PC-9 (cell line): ENCODE measurements at regions not wholly inside any gene's neighbourhood (a gene's known extent, or its start where the extent isn't known, plus 50 kb on each side); places are given as distances from the start of the nearest gene placed in this dataset.

Experiments used
- BruUV-seq: library from RNA; stranded (reverse); fragments of 400-500 nt; replicated peaks from 2 replicates; lab custom pipeline; 2021; lab: Mats Ljungman, UMichigan
- CTCF ChIA-PET: fragments of 300-600 bp; sonication (Branson Sonifier 250); formaldehyde crosslinking; loops from one replicate; lab custom pipeline; 2022; ENCODE audit warnings: antibody characterized with exemption; lab: Charles Lee
- POLR2A ChIA-PET: fragments of 300-600 bp; sonication (Branson Sonifier 250); formaldehyde crosslinking; loops from one replicate; lab custom pipeline; 2022; ENCODE audit warnings: antibody characterized with exemption; ENCODE audit not compliant: unreplicated experiment; lab: Charles Lee
- DNase-seq, 2 experiments: peaks; one replicate each; pipeline versions ENCODE4 v3.0.0 to v3.0.0-alpha.2; 2015 to 2022; ENCODE audit warnings: mixed read lengths in 1 of 2
- H2AFZ ChIP-seq: fragments of 200-600 bp; sonication (generic); 2 replicates; pipeline ENCODE4 v1.8.1; 2017; ENCODE audit warnings: antibody characterized with exemption
- H3F3A ChIP-seq: fragments of 200-600 bp; sonication (generic); 2 replicates; pipeline ENCODE4 v1.8.1; 2017; ENCODE audit warnings: antibody characterized with exemption, mild to moderate bottlenecking, low read depth; ENCODE audit not compliant: insufficient read depth
- H3K27ac ChIP-seq: fragments of 200-600 bp; sonication (generic); 2 replicates; pipeline ENCODE4 v1.6.1; 2016; ENCODE audit warnings: mixed run types
- H3K27me3 ChIP-seq: fragments of 200-600 bp; sonication (generic); 2 replicates; pipeline ENCODE4 v1.6.1; 2016; ENCODE audit warnings: low read depth, mixed run types; ENCODE audit not compliant: insufficient read depth
- H3K36me3 ChIP-seq: fragments of 200-600 bp; sonication (generic); 2 replicates; pipeline ENCODE4 v1.6.1; 2016; ENCODE audit warnings: low read depth, mixed run types
- H3K4me1 ChIP-seq: fragments of 200-600 bp; sonication (generic); replicated peaks from 2 replicates; pipeline ENCODE4 v1.6.1; 2016; ENCODE audit warnings: mixed run types; ENCODE audit not compliant: insufficient read depth
- H3K4me2 ChIP-seq: fragments of 200-600 bp; sonication (generic); 2 replicates; pipeline ENCODE4 v1.6.1; 2017; ENCODE audit warnings: mixed run types
- H3K4me3 ChIP-seq: fragments of 200-600 bp; sonication (generic); 2 replicates; pipeline ENCODE4 v1.6.1; 2016; ENCODE audit warnings: mixed run types
- H3K79me2 ChIP-seq: fragments of 200-600 bp; sonication (generic); 2 replicates; pipeline ENCODE4 v1.6.1; 2017; ENCODE audit warnings: low read depth, mixed run types
- H3K9me2 ChIP-seq: fragments of 200-600 bp; sonication (generic); 2 replicates; pipeline ENCODE4 v1.8.1; 2017; ENCODE audit warnings: mild to moderate bottlenecking; ENCODE audit not compliant: insufficient read depth
- H3K9me3 ChIP-seq: fragments of 200-600 bp; sonication (generic); 2 replicates; pipeline ENCODE4 v1.8.1; 2016; ENCODE audit warnings: low read depth; ENCODE audit not compliant: insufficient read depth
- H4K20me1 ChIP-seq: fragments of 200-600 bp; sonication (generic); 2 replicates; pipeline ENCODE4 v1.8.1; 2017; ENCODE audit not compliant: insufficient read depth
- EZH2 ChIP-seq: fragments of 200-600 bp; sonication (generic); IDR thresholded peaks from 2 replicates; pipeline ENCODE4 v1.8.0; 2017; ENCODE audit warnings: antibody characterized with exemption, low read depth
- intact Hi-C: fragments of 100-400 bp; cut with micrococcal nuclease; formaldehyde crosslinking; loops from one replicate; pipeline ENCODE4 v1.10.0; 2022; ENCODE audit not compliant: unreplicated experiment
- TF ChIP-seq, protein P1 (sequence below): fragments of 200-600 bp; sonication (generic); conservative IDR thresholded peaks from 2 replicates; pipeline ENCODE4 v1.6.1; 2017; ENCODE audit warnings: mixed run types, antibody characterized with exemption, mild to moderate bottlenecking, moderate library complexity

DNA sequence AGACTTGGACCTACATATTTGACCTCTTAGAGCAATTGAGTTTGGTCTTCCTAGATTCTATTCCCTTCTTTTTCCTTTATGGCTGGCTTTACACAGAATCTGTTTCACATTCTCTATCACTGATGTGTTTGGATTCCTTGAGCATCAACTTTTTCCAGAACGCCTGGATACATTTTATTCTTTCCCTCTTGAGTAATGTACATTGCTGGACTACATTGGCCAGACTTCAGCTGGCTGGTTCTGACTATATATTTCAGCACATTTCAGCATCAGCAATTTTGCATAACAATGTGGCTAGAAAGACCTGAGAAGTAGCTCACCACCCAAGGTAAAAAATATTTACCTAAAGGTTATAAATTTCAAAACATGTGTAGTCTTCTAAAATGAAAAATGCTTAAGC is 2198.2 kb upstream of the RAG2 start:
- Histone ChIP-seq H3K4me2 (no peak overlapping the region), H2AFZ (no peak overlapping the region), H3K27ac (no peak overlapping the region), H3K9me3 (no peaks in the 10 kb centered on the region), H3K4me1 (no peaks in the 10 kb centered on the region), H4K20me1 (no peaks in the 10 kb centered on the region), H3F3A (no peaks in the 10 kb centered on the region), H3K79me2 (no peaks in the 10 kb centered on the region), H3K36me3 (no peaks in the 10 kb centered on the region), H3K27me3 (no peaks in the 10 kb centered on the region), H3K9me2 (no peaks in the 10 kb centered on the region), H3K4me3 (no peak overlapping the region)
- TF ChIP-seq, protein P1, sequence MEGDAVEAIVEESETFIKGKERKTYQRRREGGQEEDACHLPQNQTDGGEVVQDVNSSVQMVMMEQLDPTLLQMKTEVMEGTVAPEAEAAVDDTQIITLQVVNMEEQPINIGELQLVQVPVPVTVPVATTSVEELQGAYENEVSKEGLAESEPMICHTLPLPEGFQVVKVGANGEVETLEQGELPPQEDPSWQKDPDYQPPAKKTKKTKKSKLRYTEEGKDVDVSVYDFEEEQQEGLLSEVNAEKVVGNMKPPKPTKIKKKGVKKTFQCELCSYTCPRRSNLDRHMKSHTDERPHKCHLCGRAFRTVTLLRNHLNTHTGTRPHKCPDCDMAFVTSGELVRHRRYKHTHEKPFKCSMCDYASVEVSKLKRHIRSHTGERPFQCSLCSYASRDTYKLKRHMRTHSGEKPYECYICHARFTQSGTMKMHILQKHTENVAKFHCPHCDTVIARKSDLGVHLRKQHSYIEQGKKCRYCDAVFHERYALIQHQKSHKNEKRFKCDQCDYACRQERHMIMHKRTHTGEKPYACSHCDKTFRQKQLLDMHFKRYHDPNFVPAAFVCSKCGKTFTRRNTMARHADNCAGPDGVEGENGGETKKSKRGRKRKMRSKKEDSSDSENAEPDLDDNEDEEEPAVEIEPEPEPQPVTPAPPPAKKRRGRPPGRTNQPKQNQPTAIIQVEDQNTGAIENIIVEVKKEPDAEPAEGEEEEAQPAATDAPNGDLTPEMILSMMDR, result no peak
- TF ChIP-seq EZH2, result no peak
- no peak for DNase-seq
- no TSS peak for BruUV-seq
- POLR2A ChIA-PET, result no interaction called here
- intact Hi-C loops, result loop anchor here (10.0 kb wide), 2 partner anchors 579 to 1791 kb away; no protein-coding TSS in a partner anchor
- CTCF ChIA-PET, result no interaction called here

DNA sequence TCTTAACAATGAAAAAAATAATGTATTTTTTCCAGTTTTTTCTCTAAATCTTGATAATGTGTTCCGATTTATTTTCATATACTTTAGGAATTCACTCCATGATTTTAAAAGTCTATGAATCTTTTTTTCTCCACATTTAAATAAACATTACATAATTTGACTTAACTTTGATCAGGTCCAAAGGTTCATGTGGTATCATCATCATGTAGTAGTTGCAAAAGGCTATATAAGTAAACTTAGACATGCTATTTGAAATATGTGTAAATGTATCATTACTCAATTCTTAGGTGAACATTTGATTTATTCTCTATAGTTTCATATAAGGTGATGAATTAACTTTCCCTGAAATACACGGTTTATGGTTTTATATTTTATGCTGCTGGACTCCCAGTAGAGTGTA is 2197.0 kb upstream of the RAG2 start:
- POLR2A ChIA-PET, result no interaction called here
- Histone ChIP-seq H2AFZ (no peak overlapping the region), H4K20me1 (no peaks in the 10 kb centered on the region), H3K27ac (no peak overlapping the region), H3K4me2 (no peak overlapping the region), H3K9me3 (no peaks in the 10 kb centered on the region), H3K4me1 (no peaks in the 10 kb centered on the region), H3F3A (no peaks in the 10 kb centered on the region), H3K27me3 (no peaks in the 10 kb centered on the region), H3K36me3 (no peaks in the 10 kb centered on the region), H3K4me3 (no peak overlapping the region), H3K9me2 (no peaks in the 10 kb centered on the region), H3K79me2 (no peaks in the 10 kb centered on the region)
- no peak for DNase-seq
- BruUV-seq, result no TSS peak
- intact Hi-C loops, result loop anchor here (10.0 kb wide), 2 partner anchors 580 to 1790 kb away; no protein-coding TSS in a partner anchor
- TF ChIP-seq EZH2, result no peak
- TF ChIP-seq, protein P1, result no peak
- CTCF ChIA-PET, result no interaction called here

DNA sequence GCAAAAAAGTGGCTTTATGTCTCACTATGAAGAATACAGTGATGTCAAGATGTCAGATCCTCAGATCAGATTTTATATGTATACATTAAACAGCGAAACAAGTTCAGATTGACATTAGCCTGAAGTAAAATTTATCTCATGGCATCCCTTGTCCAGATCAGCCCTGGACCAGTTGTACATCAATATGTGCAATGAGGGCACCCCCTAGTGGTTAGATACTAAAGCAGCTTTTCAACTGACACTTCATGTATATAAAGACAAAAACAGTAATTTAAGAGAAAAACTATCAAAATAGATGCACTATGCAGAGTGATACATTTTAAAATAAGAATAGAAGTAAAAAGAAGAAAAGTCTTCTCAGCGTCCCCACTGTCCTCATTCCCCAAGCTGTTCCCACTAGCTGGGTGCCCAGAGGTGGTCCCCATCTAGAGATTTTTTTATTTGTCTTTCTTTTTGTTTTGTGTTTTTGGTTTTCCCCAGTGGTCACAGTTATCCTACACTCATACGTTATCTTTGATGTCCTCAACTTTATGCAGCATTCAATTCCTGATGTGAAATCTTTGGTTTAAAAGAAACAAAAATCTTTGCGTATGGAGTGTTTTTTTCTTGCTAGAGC is 2193.4 kb upstream of the RAG2 start:
- ChIA-PET POLR2A (interaction anchor here (0.6 kb wide), 1 partner anchor 727 kb away, joined by 3 read pairs; no protein-coding TSS in a partner anchor), CTCF (no interaction called here)
- H3K27me3 ChIP-seq, result no peaks in the 10 kb centered on the region
- H3K4me3 ChIP-seq, result no peak overlapping the region
- no peaks in the 10 kb centered on the region for H3K79me2 ChIP-seq
- TF ChIP-seq, protein P1, result peak; percentile 97
- TF ChIP-seq EZH2, result no peak
- H3K9me2 ChIP-seq, result no peaks in the 10 kb centered on the region
- H3K4me1 ChIP-seq, result no peaks in the 10 kb centered on the region
- peak; percentile 40 to 51 for DNase-seq
- no peak overlapping the region for H3K4me2 ChIP-seq
- intact Hi-C loops, result loop anchor here (1.0 to 10.0 kb wide), 6 partner anchors 583 to 1787 kb away; no protein-coding TSS in a partner anchor
- H2AFZ ChIP-seq, result no peak overlapping the region
- no TSS peak for BruUV-seq
- H3K9me3 ChIP-seq, result no peaks in the 10 kb centered on the region
- H4K20me1 ChIP-seq, result no peaks in the 10 kb centered on the region
- H3F3A ChIP-seq, result no peaks in the 10 kb centered on the region
- H3K27ac ChIP-seq, result no peak overlapping the region
- H3K36me3 ChIP-seq, result no peaks in the 10 kb centered on the region
